Endothelial cell of umbilical vein (primary cell): ENCODE measurements at regions not wholly inside any gene's neighbourhood (a gene's known extent, or its start where the extent isn't known, plus 50 kb on each side); places are given as distances from the start of the nearest gene placed in this dataset.

ENCODE experiments used
- CTCF ChIP-seq, 2 donors: IDR thresholded peaks; 1 replicate in 1 of 2; 2 replicates in 1 of 2; pipeline ENCODE4 v1.5.1; 2011; ENCODE audit warnings: low read length in 2 of 2, mild to moderate bottlenecking in 2 of 2, moderate library complexity in 2 of 2, control low read depth in 1 of 2, inconsistent platforms in 1 of 2, low read depth in 1 of 2; ENCODE audit not compliant: insufficient read depth in 1 of 2; ENCODE audit errors: extremely low read depth in 1 of 2
- EZH2 ChIP-seq: IDR thresholded peaks from 2 replicates; pipeline ENCODE4 v1.6.1; 2012; ENCODE audit warnings: borderline replicate concordance, low read depth, mild to moderate bottlenecking, moderate library complexity, low read length, inconsistent platforms; ENCODE audit not compliant: severe bottlenecking
- FOS ChIP-seq: IDR thresholded peaks from 2 replicates; pipeline ENCODE4 v1.6.1; 2011; ENCODE audit warnings: mild to moderate bottlenecking, low read length, moderate library complexity, borderline replicate concordance; ENCODE audit not compliant: insufficient read depth
- GATA2 ChIP-seq: IDR thresholded peaks from 2 replicates; pipeline ENCODE4 v1.7.0; 2011; ENCODE audit warnings: low read depth, mild to moderate bottlenecking, moderate library complexity, mixed read lengths, low read length; ENCODE audit not compliant: insufficient read length, insufficient read depth
- JUN ChIP-seq: IDR thresholded peaks from 2 replicates; pipeline ENCODE4 v1.6.1; 2011; ENCODE audit warnings: borderline replicate concordance, low read depth; ENCODE audit not compliant: insufficient read length, insufficient read depth
- MAX ChIP-seq: IDR thresholded peaks from 2 replicates; pipeline ENCODE4 v1.6.1; 2011; ENCODE audit not compliant: insufficient read depth, insufficient read length
- MYC ChIP-seq: IDR thresholded peaks from one replicate; pipeline ENCODE4 v1.6.1; 2011; ENCODE audit warnings: mild to moderate bottlenecking, low read depth, low read length
- POLR2A ChIP-seq: IDR thresholded peaks from 2 replicates; pipeline ENCODE4 v1.6.1; 2012; ENCODE audit warnings: low read depth, mild to moderate bottlenecking, control low read depth, low read length
- POLR2AphosphoS5 ChIP-seq: IDR thresholded peaks from 2 replicates; pipeline ENCODE4 v1.6.1; 2012; ENCODE audit warnings: low read depth, mild to moderate bottlenecking, control low read depth, low read length, moderate library complexity; ENCODE audit not compliant: insufficient read depth

GRCh38 chr7:33735403-33735802, 169.9 kb upstream of the BMPER start:
- TF ChIP-seq CTCF (IDR thresholded peaks at IDR 0.05; ENCODE audit: extremely low read depth in 1 of 2, insufficient read depth in 1 of 2, low read depth in 1 of 2, low read length in 2 of 2) = no peak
- no peak for TF ChIP-seq POLR2A
- TF ChIP-seq MAX = no peak
- TF ChIP-seq JUN = no peak
- no peak for TF ChIP-seq POLR2AphosphoS5
- no peak for TF ChIP-seq EZH2
- TF ChIP-seq MYC = no peak
- no peak for TF ChIP-seq GATA2
- TF ChIP-seq FOS = no peak
